NCI-H2107 treated with DMSO at 0.1 percent for 48 hours (cell line): ENCODE measurements at regions not wholly inside any gene's neighbourhood (a gene's known extent, or its start where the extent isn't known, plus 50 kb on each side); places are given as distances from the start of the nearest gene placed in this dataset.

ENCODE experiments used
- DNase-seq: peaks from one replicate; lab custom pipeline; 2025; ENCODE audit not compliant: unreplicated experiment; lab: John Stamatoyannopoulos, UW

GRCh38 chr10:130652964-130653578 is 516.9 kb downstream of the GLRX3 start:
- no peak for DNase-seq

- no peak for DNase-seq
Measured at GRCh38 chr10:130654726-130655125, 518.5 kb downstream of the GLRX3 start.

DNA sequence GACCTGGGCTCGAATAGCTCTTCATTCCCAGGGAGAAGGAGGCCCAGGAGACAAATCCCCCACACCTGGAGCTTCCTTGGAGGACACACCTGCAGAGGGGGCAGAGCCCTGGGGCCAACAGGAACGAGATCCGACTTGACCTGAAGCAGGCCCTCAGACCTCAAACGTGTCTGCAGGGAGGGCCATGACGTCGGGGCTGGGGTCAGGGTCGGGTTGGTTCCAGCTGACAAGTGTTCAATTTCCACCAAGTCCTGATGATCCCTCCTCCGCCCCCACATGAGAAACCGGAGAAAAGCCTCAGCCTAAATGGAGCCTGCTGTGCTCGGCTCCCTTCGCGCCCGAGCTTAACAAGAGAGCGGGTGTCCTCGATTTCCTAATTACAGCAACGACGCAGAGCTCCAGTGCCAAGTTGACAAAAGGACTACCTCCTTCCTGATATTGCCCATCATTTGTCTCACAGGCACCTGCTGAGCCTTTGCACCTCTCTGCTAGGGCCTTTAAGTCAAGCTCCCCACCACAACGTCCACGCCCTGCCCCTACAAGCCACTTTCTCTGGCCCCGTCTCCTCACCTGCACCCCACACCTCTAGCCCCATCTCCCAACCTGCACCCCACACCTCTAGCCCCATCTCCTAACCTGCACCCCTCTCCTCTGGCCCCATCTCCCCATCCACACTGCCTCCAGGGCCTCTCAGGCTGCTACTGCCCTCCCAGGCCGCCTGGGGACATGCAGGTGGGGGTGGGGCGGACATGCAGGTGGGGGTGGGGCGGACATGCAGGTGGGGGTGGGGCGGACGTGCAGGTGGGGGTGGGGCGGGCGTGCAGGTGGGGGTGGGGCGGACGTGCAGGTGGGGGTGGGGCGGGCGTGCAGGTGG is 519.4 kb downstream of the GLRX3 start:
- no peak for DNase-seq

GRCh38 chr10:130656187-130656575 is 520.0 kb downstream of the GLRX3 start:
- no peak for DNase-seq

DNA sequence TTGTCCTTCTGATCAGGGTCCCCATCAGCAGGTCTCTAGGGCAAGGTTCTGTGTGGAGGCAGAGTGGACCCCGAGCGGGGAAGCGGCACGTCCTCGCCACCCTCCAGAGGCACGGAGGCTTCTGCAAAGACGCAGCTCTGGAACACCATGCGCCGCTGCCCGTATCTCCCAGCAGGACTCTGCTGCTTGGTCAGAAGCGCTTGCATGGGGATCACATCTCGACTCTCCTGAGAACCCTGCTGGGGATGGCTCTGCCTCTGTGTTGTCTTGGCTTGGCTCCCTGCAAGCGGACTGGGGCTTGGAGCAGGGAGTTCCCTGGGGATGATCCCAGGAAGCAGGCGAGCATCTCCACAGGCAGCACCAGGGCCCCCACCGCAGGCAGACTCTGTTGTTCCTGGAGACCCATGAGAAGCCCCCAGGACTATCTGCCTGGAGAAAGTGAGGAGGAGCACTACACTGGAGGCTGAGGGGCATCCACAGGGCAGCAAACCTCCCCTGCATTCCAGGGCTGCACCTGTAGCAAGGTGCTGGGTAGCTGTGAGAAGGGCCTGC is 520.5 kb downstream of the GLRX3 start:
- DNase-seq: no peak

DNA sequence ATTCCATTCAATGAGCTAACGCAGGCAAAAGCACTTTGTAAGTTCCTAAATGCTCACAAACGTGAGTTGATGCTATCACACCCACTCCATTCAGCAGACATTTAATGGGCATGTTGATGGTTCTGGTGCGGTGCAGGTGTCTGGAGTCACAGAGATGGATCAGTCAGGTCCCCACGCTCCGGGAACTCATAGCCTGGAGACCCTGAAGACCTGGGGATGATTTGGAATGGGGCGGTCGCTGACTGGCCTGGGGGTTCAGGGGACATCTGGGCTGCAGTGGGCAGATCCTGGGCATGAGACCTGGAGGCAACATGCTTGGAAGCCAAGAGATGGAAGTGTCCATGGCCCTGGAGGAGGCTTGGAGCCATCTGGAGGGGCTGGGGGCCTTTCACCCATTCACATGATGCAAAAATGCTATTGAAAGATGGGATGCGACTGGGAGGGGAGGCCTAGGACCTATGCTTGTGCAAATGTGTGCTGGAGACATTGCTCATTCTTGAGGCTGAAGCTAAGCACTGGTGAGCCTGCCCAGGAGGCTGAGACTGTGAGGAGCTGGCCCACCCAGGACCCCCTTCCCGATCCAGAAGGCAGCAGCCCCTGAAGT is 522.6 kb downstream of the GLRX3 start:
- no peak for DNase-seq

- no peak for DNase-seq
Measured at GRCh38 chr10:130659528-130659927, 523.3 kb downstream of the GLRX3 start.

DNA sequence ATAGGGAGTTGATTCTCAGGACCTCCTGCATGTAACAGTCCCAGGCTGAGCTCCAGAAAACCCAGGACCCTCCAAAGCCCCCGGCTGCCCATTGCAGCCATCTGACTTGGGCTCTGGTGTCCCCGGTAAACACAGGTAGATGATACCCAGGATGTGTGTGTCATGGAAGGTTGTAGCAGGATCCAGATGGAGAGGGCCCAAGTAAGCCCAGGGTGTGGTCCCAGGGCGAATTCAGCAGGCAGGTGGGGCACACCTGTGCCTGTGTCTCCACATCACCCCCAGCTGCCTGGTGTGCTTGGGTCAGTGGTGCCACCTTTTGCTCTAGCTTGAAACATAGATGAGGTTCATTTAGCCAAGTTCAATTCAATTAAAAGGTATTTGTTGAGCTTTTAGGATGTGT is 524.1 kb downstream of the GLRX3 start:
- DNase-seq: no peak

DNA sequence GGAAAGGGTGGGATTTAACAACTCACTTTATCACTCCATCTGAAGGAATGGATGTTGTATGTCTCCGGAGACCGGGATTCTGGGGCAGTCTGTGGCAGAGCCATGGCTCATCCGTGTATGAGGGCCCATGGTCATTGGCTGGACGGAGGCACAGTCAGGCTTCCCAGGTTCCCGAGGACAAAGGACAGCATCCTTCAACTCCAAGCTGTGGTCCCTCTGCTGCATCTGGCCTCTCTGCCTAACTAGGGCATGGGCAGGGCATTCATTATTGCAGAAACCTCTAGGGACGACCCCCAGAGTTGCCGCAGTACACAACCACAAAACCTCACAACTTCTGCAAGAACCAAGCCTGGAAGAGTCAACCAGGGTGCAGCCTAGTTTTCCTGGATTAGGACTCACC is 525.2 kb downstream of the GLRX3 start:
- DNase-seq: no peak

GRCh38 chr10:130662775-130663174 is 526.6 kb downstream of the GLRX3 start:
- DNase-seq: no peak

- no peak for DNase-seq
Measured at GRCh38 chr10:130664526-130664925, 528.3 kb downstream of the GLRX3 start.

DNA sequence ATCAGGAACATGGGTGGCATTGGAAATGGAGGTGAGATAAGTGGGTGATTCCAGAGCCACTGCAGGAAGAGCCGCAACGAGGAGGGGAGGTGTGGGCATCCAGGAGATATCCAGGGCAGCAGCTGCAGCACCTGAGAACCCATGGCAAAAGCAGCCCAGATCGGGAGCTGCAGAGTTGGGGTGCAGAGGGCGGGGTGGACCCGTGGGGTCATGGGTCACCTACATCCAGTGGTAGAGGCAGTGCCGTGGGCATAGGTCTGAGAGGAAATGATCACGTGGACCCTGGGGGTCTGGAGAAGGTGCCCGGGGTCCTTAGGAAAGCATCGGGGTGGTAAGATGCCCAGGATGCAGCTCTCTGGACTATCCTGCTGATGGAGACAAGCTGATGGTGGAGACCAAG is 530.0 kb downstream of the GLRX3 start:
- no peak for DNase-seq

DNA sequence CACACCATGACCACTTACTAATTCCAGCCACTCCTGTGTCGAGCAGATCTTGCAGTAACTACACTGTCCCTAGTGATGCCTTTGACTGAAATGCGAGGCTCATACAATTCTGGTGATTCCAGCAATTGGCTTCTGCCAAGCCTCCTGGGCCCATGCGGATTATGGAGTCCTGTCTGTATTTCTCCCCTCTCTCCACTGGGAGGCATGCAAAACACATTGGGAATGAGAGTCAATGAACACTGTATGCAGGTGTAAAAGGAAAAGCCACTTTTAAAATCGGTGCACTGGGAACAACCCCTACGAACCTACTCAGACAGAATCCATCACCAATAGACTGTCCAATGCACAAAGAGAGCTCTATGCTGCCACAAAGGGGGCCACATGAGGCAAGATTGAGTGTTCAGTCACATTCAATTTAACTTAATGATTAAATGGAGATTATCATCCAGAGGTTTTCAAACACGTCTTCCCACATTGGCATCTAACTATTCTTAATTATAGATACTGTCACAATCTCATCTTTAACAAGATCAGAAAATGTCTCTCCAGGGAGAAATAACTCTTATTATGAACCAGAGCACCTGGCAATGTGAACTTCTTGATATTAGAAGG is 550.6 kb downstream of the GLRX3 start:
- peak; percentile 1 for DNase-seq

- DNase-seq: no peak
Measured at GRCh38 chr10:130687566-130687965, 551.4 kb downstream of the GLRX3 start.

- DNase-seq: no peak
Measured at GRCh38 chr10:130689743-130690626, 553.8 kb downstream of the GLRX3 start.

GRCh38 chr10:130691776-130692175 is 555.6 kb downstream of the GLRX3 start:
- DNase-seq: no peak

GRCh38 chr10:130696870-130697269 is 560.7 kb downstream of the GLRX3 start:
- DNase-seq: no peak

DNA sequence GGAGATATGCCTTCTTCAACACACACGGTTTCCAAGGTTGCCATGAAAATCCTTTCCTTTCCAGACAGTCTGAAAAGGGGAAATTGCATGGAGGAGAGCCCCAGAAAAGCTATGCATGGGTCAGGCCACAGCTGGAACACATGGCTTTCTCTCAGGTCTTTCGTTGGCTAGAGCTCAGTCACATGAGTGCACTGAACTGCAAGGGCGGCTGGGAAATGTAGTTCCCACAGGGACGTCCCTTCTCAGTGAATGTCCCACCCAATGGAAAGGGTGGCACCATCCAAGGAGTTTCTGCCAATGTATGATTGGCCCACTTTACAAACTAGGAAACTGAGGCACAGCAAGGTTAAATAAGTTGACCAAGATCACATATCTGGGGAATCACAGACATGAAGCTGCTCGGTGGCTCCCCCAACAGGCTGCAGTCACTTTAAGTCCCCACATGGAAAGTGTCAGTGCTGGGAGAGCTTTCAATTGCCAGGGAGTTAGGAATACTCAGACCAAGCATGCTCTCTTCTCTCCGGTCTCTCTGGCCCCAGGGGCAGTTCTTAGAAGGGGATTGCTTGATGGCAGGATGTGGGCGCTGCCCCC is 571.3 kb downstream of the GLRX3 start:
- DNase-seq: no peak

DNA sequence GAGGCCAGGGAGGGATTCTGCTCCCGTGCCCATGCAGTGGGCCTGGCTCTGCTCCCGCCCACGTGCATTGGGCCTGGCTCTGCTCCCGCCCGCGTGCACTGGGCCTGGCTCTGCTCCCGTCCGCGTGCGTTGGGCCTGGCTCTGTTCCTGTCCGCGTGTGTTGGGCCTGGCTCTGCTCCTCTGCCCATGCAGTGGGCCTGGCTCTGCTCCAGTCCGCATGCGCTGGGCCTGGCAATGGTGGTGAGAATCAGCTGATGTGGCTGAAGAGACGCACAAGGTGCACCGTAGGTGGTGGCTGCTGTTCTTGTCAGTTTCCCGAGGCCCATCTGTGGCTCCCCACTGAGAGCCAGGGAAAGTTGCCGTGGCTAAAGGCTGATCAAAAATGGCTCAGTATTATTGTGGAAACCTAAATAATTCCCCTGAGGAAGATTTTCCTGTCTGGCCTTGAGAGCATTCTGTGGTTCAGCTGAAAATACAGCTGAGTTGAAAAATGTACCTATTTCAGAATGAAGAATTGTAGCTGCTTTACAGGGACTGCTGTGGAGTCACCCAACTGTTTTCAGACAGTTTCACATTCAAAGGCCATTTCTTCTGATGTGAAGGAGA is 572.4 kb downstream of the GLRX3 start:
- DNase-seq: no peak

DNA sequence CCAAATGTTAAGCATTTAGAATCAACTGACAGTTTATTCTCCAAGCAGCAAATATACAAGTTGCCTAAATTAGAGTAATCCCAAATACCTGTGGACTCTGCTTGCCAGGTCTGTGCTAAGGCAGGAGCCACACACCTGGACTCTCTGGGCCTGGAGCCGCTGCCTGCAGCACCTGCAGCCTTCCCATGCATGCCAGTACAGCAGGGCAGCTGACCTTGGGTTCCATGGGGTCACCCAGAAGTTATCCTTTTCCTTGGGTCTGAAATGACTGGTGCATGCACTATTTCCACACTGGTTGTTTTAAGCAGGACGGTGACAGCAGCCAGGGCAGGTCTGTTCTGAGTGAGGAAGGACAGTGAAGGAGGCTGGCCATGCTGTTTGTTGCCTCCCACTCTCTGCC is 573.2 kb downstream of the GLRX3 start:
- DNase-seq: no peak
